ENCODE measurements at regions not wholly inside any gene's neighbourhood (a gene's known extent, or its start where the extent isn't known, plus 50 kb on each side); places are given as distances from the start of the nearest gene placed in this dataset.

DNA sequence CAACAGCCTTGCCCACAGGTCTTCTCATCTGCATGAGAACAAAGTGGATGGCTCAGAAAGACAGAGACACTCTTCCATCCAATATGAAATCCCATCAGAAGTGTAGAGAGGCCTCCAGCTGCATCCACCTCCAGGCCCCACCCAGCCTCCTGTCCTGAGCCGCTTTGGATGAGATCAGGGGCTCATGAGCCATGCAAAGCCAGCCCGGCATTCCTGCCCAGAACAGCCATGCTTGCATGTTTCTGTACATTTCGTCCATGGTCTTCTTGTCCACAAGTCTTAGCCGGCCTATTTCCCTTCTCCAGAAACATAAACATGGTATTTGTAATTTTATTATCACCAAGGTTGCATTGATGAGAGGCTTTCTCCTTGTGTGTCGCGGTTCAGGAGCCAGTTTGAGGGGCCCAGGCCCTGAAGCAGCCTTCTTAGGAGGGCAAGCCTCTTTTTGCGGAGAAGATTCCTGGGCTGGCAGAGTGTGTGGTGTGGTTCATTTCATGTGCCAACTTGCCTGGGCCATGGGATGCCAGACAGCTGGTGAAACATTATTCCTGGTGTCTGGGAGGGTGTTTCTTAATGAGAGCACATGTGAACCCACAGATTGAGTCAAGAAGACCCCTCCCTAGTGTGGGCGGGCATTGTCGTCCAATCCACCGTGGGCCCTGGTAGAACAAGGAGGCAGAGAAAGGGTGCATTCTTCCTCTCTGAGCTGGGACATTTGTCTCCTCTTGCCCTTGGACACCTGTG is 928.9 kb downstream of the TBC1D22A start:
- no peak overlapping the region for H3K27ac ChIP-seq (ENCODE audit: insufficient read depth, low read length)
- no peak overlapping the region for H3K9ac ChIP-seq (ENCODE audit: low read depth, low read length)
- no peaks in the 10 kb centered on the region for H3K4me1 ChIP-seq (ENCODE audit: control insufficient read depth, insufficient read depth, low read length)
- H3K9me1 ChIP-seq (ENCODE audit: insufficient read depth, low read length), result no peaks in the 10 kb centered on the region
- H3K27me3 ChIP-seq (ENCODE audit: control insufficient read depth, insufficient read depth, low read length), result no peaks in the 10 kb centered on the region
- dilution Hi-C loops (cut with HindIII; ENCODE audit: low sequenced_read_pairs, unreplicated experiment), result no loop called here
- H2BK15ac ChIP-seq (ENCODE audit: low read depth, low read length), result no peak overlapping the region
- ATAC-seq (ENCODE audit: low read depth) (no peak), DNase-seq (no peak)
- no peak overlapping the region for H3K4ac ChIP-seq (ENCODE audit: low read depth, low read length)
- H2AK9ac ChIP-seq (replicated peaks; ENCODE audit: low read depth, low read length, poor library complexity), result no peak overlapping the region
- no peak overlapping the region for H3K18ac ChIP-seq (ENCODE audit: low read depth, low read length)
- H3K4me2 ChIP-seq (ENCODE audit: low read depth, low read length), result no peak overlapping the region
- H4K20me1 ChIP-seq (ENCODE audit: insufficient read depth, low read length), result no peaks in the 10 kb centered on the region
- no peak overlapping the region for H3K23ac ChIP-seq (ENCODE audit: low read depth, low read length)
- H2BK20ac ChIP-seq (ENCODE audit: low read depth, low read length), result no peak overlapping the region
- TF ChIP-seq FOS (IDR thresholded peaks at IDR 0.05; ENCODE audit: low read depth, low read length) (no peak), BHLHE40 (IDR thresholded peaks at IDR 0.05; ENCODE audit: low read depth, low read length) (no peak), MXI1 (IDR thresholded peaks at IDR 0.05; ENCODE audit: borderline replicate concordance, low read depth, low read length) (no peak), MAFK (IDR thresholded peaks at IDR 0.05; ENCODE audit: low read depth, low read length) (no peak), RFX5 (IDR thresholded peaks at IDR 0.05; ENCODE audit: low read depth, low read length) (no peak), CHD1 (IDR thresholded peaks at IDR 0.05; ENCODE audit: low read depth, low read length) (no peak), RAD21 (IDR thresholded peaks at IDR 0.05; ENCODE audit: low read length) (no peak), SMC3 (IDR thresholded peaks at IDR 0.05; ENCODE audit: low read depth, low read length) (no peak), MAZ (IDR thresholded peaks at IDR 0.05; ENCODE audit: borderline replicate concordance, low read depth, low read length) (no peak), RCOR1 (IDR thresholded peaks at IDR 0.05; ENCODE audit: insufficient replicate concordance, low read length) (no peak), CEBPB (IDR thresholded peaks at IDR 0.05; ENCODE audit: low read depth, low read length) (no peak), POLR2A (IDR thresholded peaks at IDR 0.05; ENCODE audit: low read depth, low read length) (no peak), NFE2L2 (IDR thresholded peaks at IDR 0.05; ENCODE audit: low read depth, low read length) (no peak)
- TF ChIP-seq, protein P1, sequence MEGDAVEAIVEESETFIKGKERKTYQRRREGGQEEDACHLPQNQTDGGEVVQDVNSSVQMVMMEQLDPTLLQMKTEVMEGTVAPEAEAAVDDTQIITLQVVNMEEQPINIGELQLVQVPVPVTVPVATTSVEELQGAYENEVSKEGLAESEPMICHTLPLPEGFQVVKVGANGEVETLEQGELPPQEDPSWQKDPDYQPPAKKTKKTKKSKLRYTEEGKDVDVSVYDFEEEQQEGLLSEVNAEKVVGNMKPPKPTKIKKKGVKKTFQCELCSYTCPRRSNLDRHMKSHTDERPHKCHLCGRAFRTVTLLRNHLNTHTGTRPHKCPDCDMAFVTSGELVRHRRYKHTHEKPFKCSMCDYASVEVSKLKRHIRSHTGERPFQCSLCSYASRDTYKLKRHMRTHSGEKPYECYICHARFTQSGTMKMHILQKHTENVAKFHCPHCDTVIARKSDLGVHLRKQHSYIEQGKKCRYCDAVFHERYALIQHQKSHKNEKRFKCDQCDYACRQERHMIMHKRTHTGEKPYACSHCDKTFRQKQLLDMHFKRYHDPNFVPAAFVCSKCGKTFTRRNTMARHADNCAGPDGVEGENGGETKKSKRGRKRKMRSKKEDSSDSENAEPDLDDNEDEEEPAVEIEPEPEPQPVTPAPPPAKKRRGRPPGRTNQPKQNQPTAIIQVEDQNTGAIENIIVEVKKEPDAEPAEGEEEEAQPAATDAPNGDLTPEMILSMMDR (conservative IDR thresholded peaks at IDR 0.05; ENCODE audit: low read depth, low read length), result no peak
- TF ChIP-seq, protein P2, sequence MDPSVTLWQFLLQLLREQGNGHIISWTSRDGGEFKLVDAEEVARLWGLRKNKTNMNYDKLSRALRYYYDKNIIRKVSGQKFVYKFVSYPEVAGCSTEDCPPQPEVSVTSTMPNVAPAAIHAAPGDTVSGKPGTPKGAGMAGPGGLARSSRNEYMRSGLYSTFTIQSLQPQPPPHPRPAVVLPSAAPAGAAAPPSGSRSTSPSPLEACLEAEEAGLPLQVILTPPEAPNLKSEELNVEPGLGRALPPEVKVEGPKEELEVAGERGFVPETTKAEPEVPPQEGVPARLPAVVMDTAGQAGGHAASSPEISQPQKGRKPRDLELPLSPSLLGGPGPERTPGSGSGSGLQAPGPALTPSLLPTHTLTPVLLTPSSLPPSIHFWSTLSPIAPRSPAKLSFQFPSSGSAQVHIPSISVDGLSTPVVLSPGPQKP (IDR thresholded peaks at IDR 0.05; ENCODE audit: borderline replicate concordance, low read depth, low read length), result no peak
- TF ChIP-seq, protein P3, sequence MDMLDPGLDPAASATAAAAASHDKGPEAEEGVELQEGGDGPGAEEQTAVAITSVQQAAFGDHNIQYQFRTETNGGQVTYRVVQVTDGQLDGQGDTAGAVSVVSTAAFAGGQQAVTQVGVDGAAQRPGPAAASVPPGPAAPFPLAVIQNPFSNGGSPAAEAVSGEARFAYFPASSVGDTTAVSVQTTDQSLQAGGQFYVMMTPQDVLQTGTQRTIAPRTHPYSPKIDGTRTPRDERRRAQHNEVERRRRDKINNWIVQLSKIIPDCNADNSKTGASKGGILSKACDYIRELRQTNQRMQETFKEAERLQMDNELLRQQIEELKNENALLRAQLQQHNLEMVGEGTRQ (IDR thresholded peaks at IDR 0.05; ENCODE audit: low read depth, low read length), result no peak
- no peak overlapping the region for H2AK5ac ChIP-seq (ENCODE audit: low read depth, low read length)
- 70% methylated on average over 2 of the region's 10 CpGs; no CpG with 5 or more reads in 1 of the 2 experiments for WGBS, 2 experiments (ENCODE audit: extremely low coverage in 2 of 2, insufficient read length in 1 of 2)
- no peak overlapping the region for H2AFZ ChIP-seq (replicated peaks; ENCODE audit: low read length, poor library complexity)
- H3K56ac ChIP-seq (ENCODE audit: extremely low read depth, insufficient read depth, low read length), result no peak overlapping the region
- H3K14ac ChIP-seq (replicated peaks; ENCODE audit: low read depth, low read length), result no peak overlapping the region
- H3K4me3 ChIP-seq (ENCODE audit: insufficient read depth, low read depth, low read length), result no peak overlapping the region
- peaks cover 43% of the 10 kb centered on the region for H3K9me3 ChIP-seq (ENCODE audit: control insufficient read depth, insufficient read depth, low read length)
- no peak overlapping the region for H4K91ac ChIP-seq (ENCODE audit: insufficient read depth, low read depth, low read length)
- CTCF ChIA-PET, result no interaction called here
- in situ Hi-C loops (cut with MboI; ENCODE audit: low sequenced_read_pairs), result no loop called here
- intact Hi-C loops (cut with micrococcal nuclease), result no loop called here
- no peak overlapping the region for H2BK120ac ChIP-seq (ENCODE audit: low read depth, low read length)
- POLR2A ChIA-PET (ENCODE audit: unreplicated experiment), result no interaction called here
- no TSS peak for BruUV-seq (replicated peaks)
- no peak overlapping the region for H2BK5ac ChIP-seq (ENCODE audit: low read depth, low read length, poor library complexity, severe bottlenecking)
- no peak overlapping the region for H4K8ac ChIP-seq (ENCODE audit: low read depth in 2 of 2, low read length in 2 of 2)
- H3K79me1 ChIP-seq (ENCODE audit: low read depth in 1 of 2, low read length in 2 of 2), result no peaks in the 10 kb centered on the region
- H4K5ac ChIP-seq (ENCODE audit: low read depth, low read length), result no peak overlapping the region
- H3K36me3 ChIP-seq (ENCODE audit: control insufficient read depth, insufficient read depth, low read length), result no peaks in the 10 kb centered on the region

Measured in IMR-90 (cell line).